ENCODE measurements at regions not wholly inside any gene's neighbourhood (a gene's known extent, or its start where the extent isn't known, plus 50 kb on each side); places are given as distances from the start of the nearest gene placed in this dataset.

DNA sequence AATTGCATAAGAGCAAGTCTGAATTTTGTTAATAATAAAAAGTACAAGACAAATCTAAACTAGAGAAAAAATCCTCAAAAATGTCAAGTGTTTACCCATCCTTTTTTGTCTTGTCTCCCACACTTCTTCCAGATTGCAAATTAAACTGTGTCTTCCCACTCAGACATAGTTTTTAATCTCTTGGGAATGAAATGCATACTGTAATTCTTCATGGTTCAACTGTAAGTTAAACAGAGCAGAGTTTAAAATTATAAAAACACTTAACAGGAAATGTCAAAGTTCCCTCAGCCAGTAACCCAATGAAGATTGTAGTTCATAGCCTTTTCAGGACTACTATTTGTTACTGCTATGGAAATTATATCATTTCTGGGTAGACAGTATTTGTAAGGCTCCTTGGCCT is 171.8 kb downstream of the UBE2E3 start:
- no peak for DNase-seq

DNA sequence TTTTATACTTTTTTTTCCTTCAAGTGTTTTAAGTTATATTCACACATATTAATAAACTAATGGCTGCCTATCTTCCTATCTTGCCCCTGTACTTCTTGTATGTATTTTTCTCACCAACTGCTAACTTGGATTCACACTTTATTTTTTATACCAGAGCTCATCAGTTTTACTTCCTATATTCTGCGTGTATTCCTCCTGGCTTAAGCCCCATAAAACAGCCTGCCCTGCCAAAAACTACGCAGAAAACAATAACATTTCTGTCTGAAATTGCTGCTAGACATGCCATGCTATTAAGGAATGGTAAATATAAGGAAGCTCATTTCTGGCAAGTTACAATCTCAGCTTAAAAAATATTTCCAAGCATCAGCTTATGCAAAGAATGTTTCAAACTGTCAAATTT is 172.3 kb downstream of the UBE2E3 start:
- DNase-seq = no peak

DNA sequence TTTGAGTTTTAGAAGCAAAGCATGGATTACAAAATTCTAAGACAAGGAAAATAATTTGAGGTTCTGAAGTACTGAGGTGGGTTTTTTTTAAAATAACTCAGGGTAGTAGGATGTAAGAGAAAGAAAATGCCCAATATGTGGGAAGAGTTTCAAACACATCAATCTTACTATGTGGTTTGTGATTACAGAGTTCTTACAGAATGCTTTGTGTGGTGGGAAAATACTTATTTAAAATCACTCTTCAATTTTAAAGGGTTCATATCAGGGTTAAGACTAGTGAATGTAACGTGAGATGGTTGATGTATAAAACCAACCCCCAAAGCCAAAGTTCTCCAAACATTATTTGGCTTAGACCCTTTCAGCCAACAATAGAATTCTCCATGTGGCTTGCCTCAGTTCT is 173.5 kb downstream of the UBE2E3 start:
- DNase-seq = no peak

DNA sequence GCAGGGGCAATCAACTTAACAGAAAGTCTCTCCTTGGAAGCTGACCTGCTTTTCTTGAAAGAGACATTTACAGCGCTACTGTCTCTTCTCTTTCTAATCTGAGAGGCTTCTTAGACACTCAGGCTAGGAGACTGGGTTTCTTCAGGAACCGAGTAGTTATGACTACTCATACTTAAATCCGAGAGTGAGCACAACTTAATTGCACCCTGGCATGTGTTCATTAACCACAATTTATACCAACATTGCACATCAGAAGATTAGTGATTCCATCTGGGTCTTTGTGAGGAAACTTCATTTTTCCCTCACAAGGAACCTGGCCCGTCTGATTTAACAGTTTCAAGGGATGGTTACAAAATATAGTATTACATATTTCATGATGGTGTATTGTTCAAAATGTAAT is 176.9 kb downstream of the UBE2E3 start:
- no peak for DNase-seq

DNA sequence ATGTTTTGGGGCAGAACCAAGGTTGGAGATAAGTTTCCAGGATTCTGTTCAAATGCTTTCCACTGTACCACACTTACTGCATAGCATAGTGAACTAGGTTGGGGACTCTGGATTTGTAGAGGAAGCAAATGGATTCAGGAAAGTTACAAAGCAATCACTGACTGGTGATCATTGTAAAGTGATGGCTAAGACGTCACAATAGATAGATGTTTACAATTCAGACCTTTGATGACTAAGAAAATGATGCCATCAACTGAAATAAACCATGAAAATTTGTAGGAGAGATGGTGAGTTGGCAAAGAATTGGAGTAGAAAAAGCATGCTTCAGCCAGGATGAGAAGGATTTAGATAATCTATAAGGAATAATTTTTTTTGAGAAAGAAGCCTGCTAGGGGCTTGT is 178.0 kb downstream of the UBE2E3 start:
- DNase-seq = no peak

DNA sequence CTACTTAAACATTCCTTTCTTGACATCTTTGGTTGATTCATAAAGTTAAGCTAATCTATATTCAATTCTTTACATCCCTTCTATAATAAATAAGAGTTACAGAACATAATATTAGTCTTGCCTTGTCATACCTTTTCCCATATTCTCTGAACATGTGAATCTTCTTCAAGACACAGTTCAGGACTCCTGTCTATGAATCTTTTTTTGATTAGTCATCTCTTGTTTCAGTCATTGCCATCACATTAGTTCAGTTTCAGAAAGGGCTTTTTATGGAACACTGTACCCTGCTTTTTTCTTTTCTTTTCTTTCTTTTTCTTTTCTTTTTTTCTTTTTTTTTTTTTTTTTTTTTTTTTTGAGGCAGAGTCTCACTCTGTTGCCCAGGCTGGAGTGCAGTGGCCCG is 181.2 kb downstream of the UBE2E3 start:
- DNase-seq = no peak

DNA sequence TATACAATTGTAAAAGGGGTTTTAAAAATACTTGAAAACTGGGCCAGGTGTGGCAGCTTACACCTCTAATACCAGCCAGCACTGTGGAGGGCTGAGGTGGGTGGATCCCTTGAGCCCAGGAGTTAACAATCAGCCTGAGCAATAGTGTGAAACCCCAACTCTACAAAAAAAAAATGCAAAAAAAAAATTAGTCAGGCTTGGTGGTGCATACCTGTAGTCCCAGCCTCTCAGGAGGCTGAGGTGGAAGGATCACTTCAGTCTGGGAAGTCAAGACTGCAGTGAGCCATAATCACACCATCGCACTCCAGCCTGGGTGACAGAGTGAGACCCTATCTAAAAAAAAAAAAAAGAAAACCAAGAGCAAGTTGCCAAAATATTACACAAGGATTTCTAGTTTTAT is 182.7 kb downstream of the UBE2E3 start:
- no peak for DNase-seq

DNA sequence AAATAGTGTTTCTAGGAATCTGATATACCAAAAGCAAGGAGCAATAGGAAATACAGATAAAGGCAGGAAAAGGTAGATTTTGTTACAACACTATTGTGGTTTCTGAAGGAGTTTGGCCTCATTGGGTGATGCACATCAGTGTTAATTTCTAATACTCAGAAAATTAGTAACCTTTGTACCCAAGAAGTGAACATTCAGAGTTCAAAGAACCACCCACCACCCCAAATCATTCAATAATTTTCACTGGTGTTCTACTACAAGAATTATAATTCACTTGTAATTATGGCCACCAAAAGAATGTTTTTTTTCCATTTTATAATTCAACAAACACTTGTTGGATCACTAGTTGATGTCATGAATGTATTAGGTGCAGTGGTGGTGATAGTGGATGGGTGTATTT is 183.3 kb downstream of the UBE2E3 start:
- no peak for DNase-seq

DNA sequence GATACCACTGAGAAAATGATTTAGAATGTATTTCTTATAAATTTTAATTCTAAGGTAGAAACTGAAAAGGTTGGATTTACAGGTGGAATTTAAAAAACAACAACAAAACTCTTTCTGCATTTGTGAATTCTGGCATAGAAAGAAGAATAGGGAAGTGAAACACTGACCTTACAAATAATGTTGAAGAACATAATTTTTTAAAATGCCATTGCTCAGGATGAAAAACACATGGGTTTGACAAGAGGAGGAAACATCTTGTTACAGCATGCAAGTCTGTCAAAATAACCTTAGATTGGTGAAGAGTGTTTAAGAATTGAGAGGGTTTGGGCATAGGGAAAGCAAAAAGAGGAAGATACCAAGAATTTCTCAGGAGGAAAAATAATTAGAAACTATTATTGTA is 184.3 kb downstream of the UBE2E3 start:
- no peak for DNase-seq

DNA sequence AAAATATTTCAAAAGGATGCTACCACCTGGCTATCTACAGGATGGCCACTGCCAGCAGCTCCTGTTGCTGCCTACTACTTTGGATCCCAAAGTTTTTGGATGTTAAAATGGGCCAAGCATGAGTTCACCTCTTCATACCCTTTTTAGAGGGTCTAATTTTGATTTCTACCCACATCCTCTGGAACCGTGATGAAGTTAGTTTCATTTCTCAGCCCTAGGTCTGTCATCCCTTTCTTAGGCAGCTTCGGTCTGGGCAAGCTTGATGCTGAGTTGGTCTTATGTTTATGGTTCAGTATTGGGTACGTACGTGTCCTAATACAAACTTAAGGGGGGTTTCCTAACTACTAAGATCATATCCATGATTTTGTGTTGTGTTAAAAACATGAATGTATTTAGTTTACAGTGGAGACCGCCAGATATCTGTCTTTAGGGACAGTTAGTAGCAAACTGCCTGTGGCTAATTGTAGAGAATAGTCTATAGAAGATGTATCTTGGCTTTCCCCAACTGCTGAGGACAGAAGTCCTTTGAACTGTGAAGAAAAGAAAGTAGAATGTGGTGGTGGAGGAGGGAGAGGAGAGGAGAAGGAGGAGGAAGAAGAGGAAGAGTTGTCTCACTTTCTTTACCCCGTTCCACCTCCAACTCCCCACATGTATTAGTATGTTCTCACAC is 184.9 kb downstream of the UBE2E3 start:
- no peak for DNase-seq

DNA sequence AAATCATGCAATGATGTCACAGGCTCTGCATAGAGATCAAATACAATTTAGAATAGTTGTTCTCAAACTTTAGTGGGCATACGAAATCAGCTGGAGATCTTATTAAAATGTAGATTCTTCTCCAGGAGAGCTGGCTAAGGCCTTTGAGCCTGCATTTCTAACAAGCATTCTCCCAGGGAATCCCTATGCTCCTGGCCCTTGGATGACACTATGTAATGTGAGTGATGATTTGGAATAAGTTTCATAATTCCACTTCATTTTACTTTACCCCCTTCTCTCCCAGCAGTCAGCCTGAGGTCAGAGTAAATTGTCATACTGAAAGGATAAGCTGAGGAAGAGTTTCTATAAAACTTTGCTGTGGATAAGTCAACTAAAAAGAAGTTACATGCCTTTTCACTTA is 189.1 kb downstream of the UBE2E3 start:
- no peak for DNase-seq

DNA sequence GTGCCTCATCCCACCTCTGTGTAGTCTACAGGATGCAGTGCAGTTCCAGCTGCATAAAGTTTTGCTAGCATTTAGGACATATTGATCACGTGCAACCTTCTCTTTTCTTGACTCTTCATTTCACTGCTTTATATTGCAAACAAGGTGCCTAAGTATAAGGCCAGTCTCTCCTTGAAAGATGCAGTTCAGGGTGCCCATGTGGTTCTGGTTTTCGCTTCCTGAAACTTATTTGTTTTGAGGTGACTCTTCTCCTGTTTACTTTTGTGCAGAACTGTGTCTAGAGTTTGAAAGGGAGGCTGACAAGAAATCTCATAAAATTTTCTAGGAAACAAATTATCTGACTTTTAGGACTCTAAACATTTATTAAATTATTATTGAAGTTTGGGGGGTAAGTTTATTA is 189.9 kb downstream of the UBE2E3 start:
- no peak for DNase-seq

DNA sequence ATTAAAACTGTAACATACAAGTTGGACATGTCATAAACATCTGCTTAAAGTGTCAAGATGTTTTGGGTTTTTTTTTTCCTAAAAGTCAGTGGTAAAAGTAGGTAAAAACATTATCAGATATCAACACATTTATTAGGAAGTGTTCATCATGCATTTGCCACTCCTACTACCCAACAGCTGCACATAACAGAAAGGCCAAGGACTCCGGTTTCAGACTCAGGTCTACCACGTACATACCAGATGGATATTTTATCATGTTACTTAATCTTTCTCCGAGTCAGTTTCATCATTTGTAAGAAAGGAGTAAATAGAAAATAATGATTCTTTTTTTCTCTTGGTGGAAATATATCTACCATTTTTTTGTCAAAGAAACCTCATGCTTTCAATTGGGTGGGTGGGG is 192.3 kb downstream of the UBE2E3 start:
- DNase-seq = no peak

DNA sequence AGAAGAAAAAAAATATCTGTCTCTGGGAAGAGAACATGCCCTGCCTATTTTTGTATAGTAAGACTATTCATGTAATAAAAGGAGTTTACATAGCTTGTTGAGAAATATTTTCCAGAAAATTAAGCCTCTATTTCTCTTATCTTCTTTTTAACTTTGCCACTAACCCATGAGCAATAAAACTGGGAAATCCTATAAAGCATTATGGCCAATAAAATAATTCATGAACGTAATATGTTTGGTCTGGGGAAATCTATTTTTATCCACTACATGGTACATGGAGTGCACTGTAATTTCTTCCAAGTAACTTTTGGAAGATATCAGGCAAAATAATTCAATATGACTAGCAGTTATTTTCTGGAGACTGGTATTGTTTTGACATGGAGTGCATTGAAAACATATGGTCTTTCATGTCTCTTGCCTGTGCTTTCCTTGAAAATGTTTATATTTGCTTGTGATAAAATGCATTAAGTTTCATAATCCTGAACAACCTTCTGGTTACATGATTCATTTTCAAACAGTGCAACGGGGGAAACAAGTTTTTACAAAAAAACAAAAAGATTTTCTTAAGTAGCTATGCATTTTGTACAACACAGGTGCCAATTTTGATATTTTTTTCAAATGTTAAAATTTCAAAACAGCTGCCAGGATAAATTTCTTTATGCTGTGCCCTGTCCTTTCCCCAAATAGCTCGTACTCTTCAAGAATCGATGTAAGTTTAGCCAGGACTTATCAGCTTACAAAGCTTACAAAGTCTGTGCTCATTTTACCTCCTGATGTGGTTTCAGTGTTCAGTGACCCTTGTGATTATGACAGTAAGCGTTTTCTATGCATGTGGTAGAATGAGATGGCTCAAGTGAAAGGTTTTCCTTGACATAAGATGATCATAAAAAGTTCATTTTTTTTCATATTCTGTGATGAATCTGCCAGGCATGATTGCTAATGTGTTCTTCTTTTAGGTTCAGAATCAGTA is 194.5 kb downstream of the UBE2E3 start:
- no peak for DNase-seq

DNA sequence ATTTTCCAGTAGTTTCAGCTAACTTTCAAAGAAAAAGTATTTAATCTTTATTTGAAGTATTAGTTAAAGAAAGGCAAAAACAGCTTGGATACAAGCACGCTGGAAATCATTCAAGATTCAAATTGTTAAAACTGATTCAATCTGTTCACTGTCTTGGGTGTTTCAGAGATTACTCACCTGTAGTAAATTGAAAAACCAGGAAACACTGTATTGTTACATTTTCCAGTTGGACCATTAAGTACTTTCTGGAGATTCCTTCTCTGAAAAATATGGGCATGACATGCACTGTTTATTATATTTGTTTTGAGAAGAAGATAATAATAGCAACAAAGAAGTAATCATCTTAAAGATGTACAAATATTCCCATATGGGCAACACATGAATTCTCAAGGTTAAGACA is 196.1 kb downstream of the UBE2E3 start:
- DNase-seq = no peak

DNA sequence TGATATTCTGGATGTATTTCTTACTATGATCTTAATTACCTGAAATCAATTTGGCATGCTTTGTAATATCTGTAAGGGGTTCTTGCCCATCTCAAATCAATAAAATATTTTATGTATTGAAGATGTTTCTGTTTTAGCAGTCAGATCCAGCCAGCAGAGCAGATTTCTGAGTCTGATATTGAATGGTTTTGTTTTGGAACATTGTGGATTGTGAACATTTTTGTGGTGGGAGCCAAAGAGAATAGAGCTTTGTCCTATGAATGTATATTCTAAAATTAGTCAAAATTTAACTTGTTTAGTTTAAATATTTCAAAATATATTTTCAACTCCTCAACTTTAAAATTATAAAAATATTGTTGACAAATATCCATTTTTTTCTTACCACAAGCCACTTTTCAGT is 197.0 kb downstream of the UBE2E3 start:
- no peak for DNase-seq

DNA sequence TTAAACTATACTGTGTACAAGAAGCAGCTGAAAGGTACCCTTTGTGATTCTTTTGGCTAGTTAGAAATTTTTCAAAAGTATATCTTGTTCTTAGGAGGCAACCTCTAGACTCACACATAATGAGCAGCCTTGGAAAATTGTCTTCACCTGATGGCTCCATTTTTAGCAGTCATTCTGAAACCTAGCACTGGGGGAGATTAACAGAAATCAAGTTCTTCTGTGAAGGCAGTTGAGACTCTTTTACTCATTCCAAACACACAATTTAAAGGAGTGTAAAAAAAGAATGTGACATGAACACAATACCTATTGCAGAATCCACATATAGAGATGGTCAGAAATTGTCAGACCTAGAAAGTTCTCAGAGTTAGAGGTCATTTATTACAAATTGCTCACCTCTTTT is 197.7 kb downstream of the UBE2E3 start:
- no peak for DNase-seq

DNA sequence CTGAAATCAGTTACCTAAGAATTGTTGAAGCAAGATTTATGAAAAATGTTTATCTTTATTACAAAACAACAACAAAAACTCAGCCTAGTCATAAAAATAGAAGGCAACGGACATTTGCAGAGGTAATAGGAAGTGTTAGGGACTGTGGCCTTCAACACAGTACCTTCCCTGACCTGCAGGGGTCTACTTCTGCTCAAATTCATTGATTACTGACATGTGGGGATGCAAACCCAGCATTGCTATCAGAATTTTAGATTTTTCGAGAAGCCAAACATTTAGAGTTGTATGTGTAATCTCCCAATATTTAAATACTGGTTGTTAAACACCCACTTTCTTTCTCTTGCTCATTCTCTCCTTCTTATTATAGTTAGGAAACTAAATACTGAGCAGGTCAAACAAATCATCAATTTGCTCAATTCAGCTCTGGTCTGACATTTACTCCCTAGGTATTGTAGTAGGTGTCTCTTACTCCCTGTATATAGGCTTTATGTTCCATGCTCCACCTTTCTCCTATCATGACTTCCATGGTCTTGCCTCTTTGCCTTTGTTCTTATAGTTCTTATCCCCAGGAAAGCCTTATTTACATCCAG is 198.5 kb downstream of the UBE2E3 start:
- DNase-seq = peak; percentile 55

DNA sequence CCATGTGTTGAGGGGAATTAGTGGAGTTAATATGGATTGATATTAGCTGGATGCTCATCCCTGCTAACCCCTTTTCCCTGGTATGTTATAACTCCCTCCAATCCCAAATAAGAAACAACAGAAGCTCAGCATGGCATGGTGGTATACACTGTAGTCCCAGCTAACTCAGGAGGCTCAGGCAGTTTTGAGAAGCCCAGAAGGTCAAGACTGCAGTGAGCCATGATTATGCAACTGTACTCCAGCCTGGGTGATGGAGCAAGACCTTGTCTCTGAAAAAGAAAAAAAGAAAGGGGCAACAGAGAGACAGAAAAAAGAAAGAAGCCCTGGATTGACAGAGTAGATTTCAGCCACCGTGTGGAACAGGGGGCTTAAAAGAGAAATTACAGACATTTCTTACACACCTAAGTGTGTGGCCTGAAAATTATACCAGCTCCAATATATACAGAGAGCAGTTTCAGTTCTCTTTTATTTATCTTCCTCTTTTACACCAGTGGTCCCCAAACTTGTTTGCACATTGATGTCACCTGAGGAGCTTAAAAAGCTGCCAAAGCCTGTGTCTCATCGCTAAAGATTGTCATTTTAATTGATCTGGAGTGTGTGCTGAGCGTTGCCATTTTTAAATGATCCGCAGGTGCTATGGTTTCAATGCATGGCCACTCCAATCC is 203.6 kb downstream of the UBE2E3 start:
- DNase-seq = no peak

DNA sequence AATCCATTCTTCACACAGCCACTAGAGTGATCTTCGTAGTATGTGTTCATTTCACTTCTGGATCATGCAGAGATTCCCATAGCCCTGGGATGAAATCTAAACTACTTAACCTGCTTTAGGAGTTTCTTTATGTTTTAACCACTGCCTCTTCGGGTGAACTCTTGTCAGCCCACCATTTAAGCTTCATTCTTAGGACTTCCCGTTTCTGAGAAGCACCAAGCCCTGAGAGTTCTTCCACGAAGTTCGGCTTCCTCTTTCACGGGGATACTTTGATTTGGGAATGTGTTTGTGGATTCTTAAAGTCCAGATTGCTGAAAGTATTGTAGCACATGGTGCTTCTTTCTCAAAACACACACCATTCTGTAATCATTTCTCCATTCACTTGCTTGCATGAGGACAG is 205.0 kb downstream of the UBE2E3 start:
- no peak for DNase-seq

DNA sequence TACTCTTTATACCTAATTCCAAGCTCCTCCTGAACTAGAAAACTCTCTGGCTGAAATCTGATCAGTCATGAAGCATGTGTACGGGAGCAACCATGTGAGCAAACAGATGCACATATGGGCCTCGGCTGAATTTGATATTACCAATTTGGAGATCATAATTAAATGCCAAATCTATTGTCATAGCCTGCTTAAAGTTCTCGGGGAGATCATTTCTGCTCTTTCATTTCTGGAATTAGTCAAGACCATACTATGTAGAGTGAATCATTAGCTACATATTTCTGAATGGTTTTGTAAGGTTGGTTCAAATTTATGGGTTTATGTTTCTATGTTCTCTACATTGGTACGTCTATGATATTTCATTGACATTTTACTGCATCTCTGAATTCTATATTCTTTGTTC is 205.5 kb downstream of the UBE2E3 start:
- DNase-seq = no peak

DNA sequence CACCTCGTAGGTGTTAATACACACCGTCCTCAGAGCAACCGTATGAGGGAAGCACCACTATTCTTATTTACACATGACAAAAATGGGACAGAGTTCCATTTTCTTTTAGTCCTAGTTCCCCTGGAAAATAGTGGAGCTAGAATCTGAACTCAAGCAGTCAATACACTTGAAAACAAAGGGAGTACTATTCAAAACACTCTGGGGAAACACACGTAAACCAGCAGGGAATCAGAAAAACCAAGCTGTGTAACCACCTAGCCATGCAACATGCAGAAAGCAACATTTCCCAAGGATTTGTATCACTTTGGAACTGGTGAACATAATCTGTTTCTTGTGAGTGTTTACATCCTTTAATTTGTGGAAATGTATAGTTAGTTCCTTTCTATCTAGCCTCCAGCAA is 208.2 kb downstream of the UBE2E3 start:
- DNase-seq = no peak

DNA sequence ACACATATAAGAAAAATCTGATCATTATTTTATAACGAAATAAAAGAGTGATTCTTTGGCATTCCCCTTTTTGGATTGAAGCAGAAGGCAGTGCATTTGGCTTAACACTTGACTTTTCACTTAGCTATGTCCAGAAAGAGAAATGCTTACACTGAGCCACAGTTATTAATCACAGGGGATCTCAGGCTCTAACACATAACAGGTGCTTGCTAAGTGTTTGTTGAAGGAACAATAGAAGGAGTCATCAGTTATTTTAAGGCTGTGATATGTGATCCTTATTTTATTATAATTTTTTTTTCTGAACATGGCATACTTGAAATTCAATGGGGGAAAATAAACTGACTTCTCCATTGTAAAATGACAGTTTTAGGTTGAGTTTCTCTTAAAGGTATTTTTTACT is 209.5 kb downstream of the UBE2E3 start:
- DNase-seq = no peak

DNA sequence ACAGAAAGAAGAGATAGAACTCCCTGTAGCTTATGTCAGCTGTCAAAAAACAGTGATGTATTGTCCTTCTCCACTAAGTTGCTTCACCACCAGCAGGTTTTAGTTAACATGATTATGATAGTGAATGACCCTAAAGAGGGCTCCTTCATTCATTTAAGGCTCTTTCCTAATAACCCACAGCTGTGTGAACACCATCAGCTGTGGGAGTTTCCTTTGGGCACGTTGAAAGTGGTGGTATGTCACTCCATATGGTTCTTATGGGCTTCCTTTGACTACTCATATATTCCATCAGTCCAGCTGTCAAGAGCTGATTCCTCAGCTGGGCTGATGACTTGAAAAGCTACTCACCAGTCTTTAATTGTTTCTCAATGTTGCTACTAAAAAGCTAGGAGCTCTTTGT is 210.3 kb downstream of the UBE2E3 start:
- no peak for DNase-seq
